IMR-90 (cell line): ENCODE measurements at regions not wholly inside any gene's neighbourhood (a gene's known extent, or its start where the extent isn't known, plus 50 kb on each side); places are given as distances from the start of the nearest gene placed in this dataset.

Experiments used
- ATAC-seq: fragments of 200-7000 bp; cut with Tn5 transposase; 2 replicates; pipeline ENCODE4 v1.9.1; 2020; ENCODE audit warnings: low read depth, mild to moderate bottlenecking, moderate library complexity
- BruUV-seq: library from RNA; stranded (reverse); fragments of 400-500 nt; replicated peaks from 2 replicates; lab custom pipeline; 2021; lab: Mats Ljungman, UMichigan
- CTCF ChIA-PET: fragments of 300-600 bp; formaldehyde crosslinking; extraction: SDS; loops from one replicate; lab custom pipeline; 2021; ENCODE audit warnings: antibody characterized with exemption; lab: Yijun Ruan, JAX
- POLR2A ChIA-PET: fragments of 300-600 bp; sonication (Branson Sonifier 250); formaldehyde crosslinking; loops from one replicate; lab custom pipeline; 2022; ENCODE audit warnings: antibody characterized with exemption; ENCODE audit not compliant: unreplicated experiment; lab: Charles Lee
- DNase-seq: peaks from one replicate; pipeline ENCODE4 v3.0.0; 2013
- H2AFZ ChIP-seq: replicated peaks from 2 replicates; pipeline ENCODE3; 2013; ENCODE audit warnings: low read length, mild to moderate bottlenecking; ENCODE audit not compliant: poor library complexity
- H2AK5ac ChIP-seq: 2 replicates; pipeline ENCODE4 v1.6.1; 2013; ENCODE audit warnings: low read depth, low read length, inconsistent platforms
- H2AK9ac ChIP-seq: replicated peaks from 2 replicates; pipeline ENCODE3; 2013; ENCODE audit warnings: mild to moderate bottlenecking, low read depth, low read length, moderate library complexity; ENCODE audit not compliant: poor library complexity
- H2BK120ac ChIP-seq: 2 replicates; pipeline ENCODE4 v1.6.1; 2013; ENCODE audit warnings: low read depth, low read length, inconsistent platforms
- H2BK15ac ChIP-seq: 3 replicates; pipeline ENCODE4 v1.6.1; 2013; ENCODE audit warnings: low read depth, low read length, inconsistent platforms
- H2BK20ac ChIP-seq: 2 replicates; pipeline ENCODE4 v1.6.1; 2013; ENCODE audit warnings: low read depth, mild to moderate bottlenecking, inconsistent platforms, low read length, moderate library complexity
- H2BK5ac ChIP-seq: 2 replicates; pipeline ENCODE4 v1.6.1; 2013; ENCODE audit warnings: mild to moderate bottlenecking, low read depth, low read length, inconsistent platforms; ENCODE audit not compliant: poor library complexity, severe bottlenecking
- H3K14ac ChIP-seq: replicated peaks from 2 replicates; pipeline ENCODE4 v1.6.1; 2013; ENCODE audit warnings: low read depth, low read length, inconsistent platforms
- H3K18ac ChIP-seq: 2 replicates; pipeline ENCODE4 v1.6.1; 2013; ENCODE audit warnings: low read depth, low read length, control low read depth
- H3K23ac ChIP-seq: 2 replicates; pipeline ENCODE4 v1.6.1; 2013; ENCODE audit warnings: low read depth, low read length, inconsistent platforms
- H3K27ac ChIP-seq: 2 replicates; pipeline ENCODE4 v1.5.1; 2013; ENCODE audit warnings: mild to moderate bottlenecking, control low read depth, low read length; ENCODE audit not compliant: insufficient read depth
- H3K27me3 ChIP-seq: 2 replicates; pipeline ENCODE4 v1.6.1; 2013; ENCODE audit warnings: low read length; ENCODE audit not compliant: control insufficient read depth, insufficient read depth
- H3K36me3 ChIP-seq: 2 replicates; pipeline ENCODE4 v1.6.1; 2013; ENCODE audit warnings: low read length, mixed read lengths; ENCODE audit not compliant: control insufficient read depth, insufficient read depth
- H3K4ac ChIP-seq: 2 replicates; pipeline ENCODE4 v1.6.1; 2013; ENCODE audit warnings: low read depth, low read length, inconsistent platforms
- H3K4me1 ChIP-seq: 2 replicates; pipeline ENCODE4 v1.6.1; 2013; ENCODE audit warnings: low read length, mixed read lengths; ENCODE audit not compliant: control insufficient read depth, insufficient read depth
- H3K4me2 ChIP-seq: 2 replicates; pipeline ENCODE4 v1.6.1; 2013; ENCODE audit warnings: low read depth, mild to moderate bottlenecking, control low read depth, low read length, moderate library complexity
- H3K4me3 ChIP-seq: 2 replicates; pipeline ENCODE4 v1.5.1; 2013; ENCODE audit warnings: low read depth, mild to moderate bottlenecking, control low read depth, low read length, moderate library complexity; ENCODE audit not compliant: insufficient read depth
- H3K56ac ChIP-seq: 2 replicates; pipeline ENCODE4 v1.6.1; 2013; ENCODE audit warnings: low read length, inconsistent platforms; ENCODE audit not compliant: insufficient read depth; ENCODE audit errors: extremely low read depth
- H3K79me1 ChIP-seq, 2 experiments: 2 replicates each; pipeline ENCODE4 v1.6.1; 2013; ENCODE audit warnings: low read length in 2 of 2, inconsistent platforms in 1 of 2, low read depth in 1 of 2
- H3K9ac ChIP-seq: 2 replicates; pipeline ENCODE4 v1.6.1; 2013; ENCODE audit warnings: low read depth, low read length, control low read depth
- H3K9me1 ChIP-seq: 2 replicates; pipeline ENCODE4 v1.6.1; 2013; ENCODE audit warnings: low read length, inconsistent platforms; ENCODE audit not compliant: insufficient read depth
- H3K9me3 ChIP-seq: 2 replicates; pipeline ENCODE4 v1.6.1; 2013; ENCODE audit warnings: low read length; ENCODE audit not compliant: control insufficient read depth, insufficient read depth
- H4K20me1 ChIP-seq: 2 replicates; pipeline ENCODE4 v1.6.1; 2013; ENCODE audit warnings: low read length, inconsistent platforms; ENCODE audit not compliant: insufficient read depth
- H4K5ac ChIP-seq: 2 replicates; pipeline ENCODE4 v1.6.1; 2013; ENCODE audit warnings: mild to moderate bottlenecking, low read depth, low read length, control low read depth
- H4K8ac ChIP-seq, 2 experiments: 2 replicates each; pipeline ENCODE4 v1.6.1; 2013; ENCODE audit warnings: low read depth in 2 of 2, low read length in 2 of 2, control low read depth in 1 of 2, inconsistent platforms in 1 of 2
- H4K91ac ChIP-seq: 2 replicates; pipeline ENCODE4 v1.6.1; 2013; ENCODE audit warnings: low read depth, low read length, inconsistent platforms; ENCODE audit not compliant: insufficient read depth
- BHLHE40 ChIP-seq: fragments of 150-350 bp; IDR thresholded peaks from 2 replicates; pipeline ENCODE4 v1.6.1; 2016; ENCODE audit warnings: mild to moderate bottlenecking, low read depth, low read length
- CEBPB ChIP-seq: IDR thresholded peaks from 2 replicates; pipeline ENCODE4 v1.6.1; 2012; ENCODE audit warnings: low read depth, low read length, improper control_type of control experiment
- CHD1 ChIP-seq: IDR thresholded peaks from 2 replicates; pipeline ENCODE4 v1.6.1; 2012; ENCODE audit warnings: low read depth, low read length, improper control_type of control experiment
- CTCF ChIP-seq: conservative IDR thresholded peaks from 2 replicates; pipeline ENCODE4 v1.5.1; 2012; ENCODE audit warnings: mild to moderate bottlenecking, low read depth, low read length, improper control_type of control experiment
- ELK1 ChIP-seq: fragments of 150-350 bp; IDR thresholded peaks from 2 replicates; pipeline ENCODE4 v1.6.1; 2016; ENCODE audit warnings: low read depth, mild to moderate bottlenecking, low read length, moderate library complexity, borderline replicate concordance
- FOS ChIP-seq: fragments of 150-350 bp; IDR thresholded peaks from 2 replicates; pipeline ENCODE4 v1.6.1; 2016; ENCODE audit warnings: low read depth, low read length
- MAFK ChIP-seq: IDR thresholded peaks from 2 replicates; pipeline ENCODE4 v1.6.1; 2012; ENCODE audit warnings: low read depth, low read length, improper control_type of control experiment
- MAZ ChIP-seq: IDR thresholded peaks from 2 replicates; pipeline ENCODE4 v1.6.1; 2012; ENCODE audit warnings: low read depth, mild to moderate bottlenecking, low read length, improper control_type of control experiment, moderate library complexity, borderline replicate concordance
- MXI1 ChIP-seq: IDR thresholded peaks from 2 replicates; pipeline ENCODE4 v1.6.1; 2012; ENCODE audit warnings: low read depth, mild to moderate bottlenecking, low read length, moderate library complexity, borderline replicate concordance
- NFE2L2 ChIP-seq: fragments of 150-350 bp; IDR thresholded peaks from 2 replicates; pipeline ENCODE4 v1.6.1; 2016; ENCODE audit warnings: low read depth, mild to moderate bottlenecking, low read length
- POLR2A ChIP-seq: IDR thresholded peaks from 2 replicates; pipeline ENCODE4 v1.6.1; 2012; ENCODE audit warnings: mild to moderate bottlenecking, low read depth, low read length
- RAD21 ChIP-seq: IDR thresholded peaks from 2 replicates; pipeline ENCODE4 v1.6.1; 2012; ENCODE audit warnings: low read length, improper control_type of control experiment
- RCOR1 ChIP-seq: IDR thresholded peaks from 2 replicates; pipeline ENCODE4 v1.6.1; 2012; ENCODE audit warnings: mild to moderate bottlenecking, low read length, improper control_type of control experiment; ENCODE audit not compliant: insufficient replicate concordance
- RFX5 ChIP-seq: IDR thresholded peaks from 2 replicates; pipeline ENCODE4 v1.8.0; 2012; ENCODE audit warnings: low read depth, mild to moderate bottlenecking, low read length, moderate library complexity
- SMC3 ChIP-seq: fragments of 150-350 bp; IDR thresholded peaks from 2 replicates; pipeline ENCODE4 v1.6.1; 2016; ENCODE audit warnings: low read depth, mild to moderate bottlenecking, antibody characterized with exemption, low read length, moderate library complexity
- USF2 ChIP-seq: fragments of 150-350 bp; IDR thresholded peaks from 2 replicates; pipeline ENCODE4 v1.6.1; 2017; ENCODE audit warnings: mild to moderate bottlenecking, antibody characterized with exemption, low read length, low read depth
- WGBS, 2 experiments: methylation state at CpG; one replicate each; pipeline versions ENCODE4 v1.1.5 to v1.1.7; 2013; ENCODE audit warnings: missing lambda C conversion rate in 2 of 2; ENCODE audit not compliant: insufficient read length in 1 of 2; ENCODE audit errors: extremely low coverage in 2 of 2; 5-methylcytosine and 5-hydroxymethylcytosine counted together
- dilution Hi-C: fragments of 300-500 bp; cut with HindIII; formaldehyde crosslinking; loops from one replicate; pipeline ENCODE4 v1.14.3; 2018; ENCODE audit warnings: low sequenced_read_pairs; ENCODE audit not compliant: unreplicated experiment
- in situ Hi-C: fragments of 300-500 bp; cut with MboI; formaldehyde crosslinking; loops from 3 replicates; pipeline ENCODE4 v1.14.3; 2019; ENCODE audit warnings: low sequenced_read_pairs, inconsistent platforms, mixed read lengths
- intact Hi-C: fragments of 100-400 bp; cut with micrococcal nuclease; formaldehyde crosslinking; loops from 2 replicates; pipeline ENCODE4 v1.10.0; 2022

- CTCF ChIA-PET: interaction anchor here (0.6 kb wide), 1 partner anchor 383 kb away, joined by 8 read pairs; no protein-coding TSS in a partner anchor
- DNase-seq: no peak
- no TSS peak for BruUV-seq
- Histone ChIP-seq H3K4me3 (no peak overlapping the region), H3K79me1 (no peaks in the 10 kb centered on the region), H3K4ac (no peak overlapping the region), H3K23ac (no peak overlapping the region), H3K9ac (no peak overlapping the region), H4K20me1 (no peaks in the 10 kb centered on the region), H2AK9ac (no peak overlapping the region), H3K27ac (no peak overlapping the region), H2BK20ac (no peak overlapping the region), H3K36me3 (no peaks in the 10 kb centered on the region), H3K9me1 (peaks cover 2% of the 10 kb centered on the region; the same call in 1 of the 2 replicates), H2AFZ (peak overlapping the region; percentile 49), H3K9me3 (no peaks in the 10 kb centered on the region), H4K5ac (no peak overlapping the region), H2AK5ac (no peak overlapping the region), H2BK15ac (no peak overlapping the region), H3K4me2 (no peak overlapping the region), H3K18ac (no peak overlapping the region), H4K91ac (no peak overlapping the region), H4K8ac (no peak overlapping the region), H3K4me1 (no peaks in the 10 kb centered on the region), H3K27me3 (no peaks in the 10 kb centered on the region), H3K14ac (no peak overlapping the region), H2BK5ac (no peak overlapping the region), H3K56ac (no peak overlapping the region), H2BK120ac (no peak overlapping the region)
- no peak for ATAC-seq
- intact Hi-C loops (no loop called here), dilution Hi-C loops (no loop called here), in situ Hi-C loops (no loop called here)
- no CpG with 5 or more reads among the region's 5 CpGs for WGBS, 2 experiments
- POLR2A ChIA-PET: interaction anchor here (0.6 kb wide), 1 partner anchor 266 kb away, joined by 3 read pairs; the partner anchor contains the start of genes CYB5RL and MRPL37
- TF ChIP-seq CHD1 (no peak), POLR2A (no peak), RAD21 (no peak), ELK1 (no peak), CTCF (no peak), NFE2L2 (no peak), MAZ (no peak), MXI1 (no peak), RCOR1 (no peak), SMC3 (no peak), RFX5 (no peak), CEBPB (no peak), MAFK (no peak), USF2 (no peak), FOS (no peak), BHLHE40 (no peak)
These were observed 59.2 kb upstream of the SSBP3 start for GRCh38 chr1:54465351-54465811.
